HCEC 1CT (cell line): ENCODE measurements at regions not wholly inside any gene's neighbourhood (a gene's known extent, or its start where the extent isn't known, plus 50 kb on each side); places are given as distances from the start of the nearest gene placed in this dataset.
A peak's percentile ranks its signal among the peaks of the same experiment; 100 is the strongest.

Experiments
- DNase-seq: peaks from one replicate; pipeline ENCODE4 v3.0.0-alpha.2; 2017

GRCh38 chr12:53803194-53803593, 51.4 kb upstream of the CISTR start:
- no peak for DNase-seq

GRCh38 chr12:53803703-53804102, 51.9 kb upstream of the CISTR start:
- no peak for DNase-seq

DNA sequence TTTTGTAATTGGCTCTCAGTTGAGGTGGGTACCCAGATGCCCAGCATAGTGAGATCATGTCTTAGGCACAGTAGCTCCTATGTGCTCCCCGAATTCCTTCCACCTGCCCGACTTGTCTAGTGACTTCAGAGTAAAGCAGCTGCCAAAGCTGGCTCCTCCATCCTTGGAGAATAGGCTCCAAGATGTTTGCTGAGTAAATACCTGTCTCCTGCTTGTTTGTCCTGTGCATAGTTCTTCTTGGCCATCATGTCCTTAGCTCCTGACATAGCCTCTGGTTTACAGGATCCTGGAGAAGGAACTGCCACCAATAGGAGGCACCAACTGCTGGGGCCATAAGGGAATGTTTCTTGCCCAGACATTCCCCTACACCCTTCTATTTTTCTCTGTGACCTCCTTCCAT, 52.6 kb upstream of the CISTR start:
- no peak for DNase-seq

DNA sequence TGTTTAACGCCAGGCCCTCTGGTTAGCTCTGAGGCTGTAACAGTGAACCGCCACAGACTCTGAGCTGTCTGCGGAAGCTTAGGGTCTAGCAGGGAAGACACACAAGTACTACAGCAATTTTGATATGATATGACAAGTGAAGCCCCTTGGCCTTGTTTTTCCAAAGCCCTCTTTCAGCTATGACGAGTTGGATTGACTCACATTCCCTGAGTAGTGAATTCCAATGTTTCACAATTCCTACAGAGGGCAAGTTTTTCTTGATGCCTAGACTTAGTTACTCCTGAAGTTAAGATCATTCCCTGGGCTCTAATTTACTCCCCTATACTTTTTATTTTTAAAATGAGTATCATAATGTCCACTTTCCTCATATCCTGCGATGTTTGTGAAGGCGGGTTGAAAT, 53.3 kb upstream of the CISTR start:
- peak; percentile 68 for DNase-seq

GRCh38 chr12:53805791-53806190, 54.0 kb upstream of the CISTR start:
- DNase-seq: peak; percentile 56

DNA sequence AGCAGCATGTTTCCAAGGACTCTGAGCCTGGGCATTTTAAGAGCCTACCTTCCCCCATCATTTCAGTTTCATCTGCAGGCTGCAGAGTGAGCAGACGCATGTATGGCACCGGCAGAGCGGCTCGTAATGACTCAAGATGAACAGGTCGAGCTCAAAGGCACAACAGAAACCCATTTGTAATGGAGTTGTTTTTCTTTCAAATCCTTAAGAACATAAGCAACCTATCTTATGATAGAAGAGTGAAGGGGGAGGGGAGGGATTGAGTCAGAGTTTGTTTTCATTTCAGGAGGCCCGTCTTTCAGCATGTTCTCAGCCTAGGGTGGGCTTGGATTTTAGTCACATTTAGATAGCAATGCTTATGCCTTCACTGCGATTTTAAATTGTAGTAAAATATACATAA, 54.9 kb upstream of the CISTR start:
- peak; percentile 83 for DNase-seq

- no peak for DNase-seq
These were observed 55.6 kb upstream of the CISTR start for GRCh38 chr12:53807322-53807860.

GRCh38 chr12:53808023-53808705, 56.4 kb upstream of the CISTR start:
- no peak for DNase-seq

DNA sequence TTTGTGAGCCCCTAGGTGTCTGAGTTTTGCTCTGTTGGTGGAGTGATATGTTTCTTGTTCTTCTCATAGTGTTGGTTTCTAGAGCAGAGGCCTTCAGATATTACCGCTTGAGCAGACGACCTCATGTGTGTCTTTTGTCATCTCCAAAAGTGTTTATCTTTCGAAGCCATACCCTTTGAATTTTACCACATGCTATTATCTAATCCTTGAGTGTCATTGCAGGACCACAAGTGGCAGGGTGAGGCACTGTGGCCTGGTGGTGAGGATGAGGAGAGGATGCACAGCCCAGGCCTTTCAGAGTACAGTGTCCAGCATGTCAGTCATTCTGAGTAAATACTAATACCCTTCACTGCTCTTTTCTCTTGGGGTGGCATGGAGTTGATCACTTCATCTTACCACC, 57.2 kb upstream of the CISTR start:
- DNase-seq: no peak

DNA sequence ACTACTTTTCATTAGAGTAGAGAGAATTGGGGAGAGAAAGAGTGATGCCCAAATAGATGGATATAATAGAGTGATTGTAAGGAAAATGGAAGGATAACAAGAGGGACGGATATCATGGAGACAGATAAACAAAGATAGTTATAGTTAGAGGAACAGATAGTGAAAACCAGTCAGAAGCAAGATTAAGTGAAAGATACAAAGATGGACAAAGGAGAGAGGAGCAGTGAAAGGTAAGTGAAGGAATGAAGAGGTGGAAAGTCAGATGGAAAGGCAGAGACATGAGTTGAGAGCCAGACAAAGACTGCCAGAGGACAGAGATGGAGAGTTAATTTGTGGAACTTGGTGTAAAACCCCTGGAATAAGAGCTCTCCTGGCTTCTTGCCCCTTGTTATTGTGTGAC, 59.2 kb upstream of the CISTR start:
- DNase-seq: no peak

DNA sequence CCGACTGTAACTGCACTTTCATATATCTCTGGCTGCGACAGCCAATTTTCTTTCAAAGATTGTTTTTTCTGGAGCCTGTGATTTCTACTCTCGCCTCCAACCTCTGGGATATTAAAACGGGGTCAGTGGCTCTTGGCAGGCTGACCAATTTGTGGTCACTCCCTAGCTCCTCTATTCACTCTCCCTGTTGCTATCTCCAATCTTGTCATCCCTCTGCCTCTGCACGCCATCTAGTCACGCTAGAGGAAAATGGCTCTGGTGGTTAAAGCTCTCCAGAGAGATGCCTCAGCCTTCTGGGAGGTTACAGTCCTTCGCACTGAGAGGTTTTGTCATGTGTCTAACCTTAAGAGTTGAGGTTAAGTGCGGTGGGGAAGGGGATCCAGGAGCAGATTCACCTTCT, 59.8 kb upstream of the CISTR start:
- no peak for DNase-seq

GRCh38 chr12:53816360-53817020, 64.7 kb upstream of the CISTR start:
- no peak for DNase-seq

DNA sequence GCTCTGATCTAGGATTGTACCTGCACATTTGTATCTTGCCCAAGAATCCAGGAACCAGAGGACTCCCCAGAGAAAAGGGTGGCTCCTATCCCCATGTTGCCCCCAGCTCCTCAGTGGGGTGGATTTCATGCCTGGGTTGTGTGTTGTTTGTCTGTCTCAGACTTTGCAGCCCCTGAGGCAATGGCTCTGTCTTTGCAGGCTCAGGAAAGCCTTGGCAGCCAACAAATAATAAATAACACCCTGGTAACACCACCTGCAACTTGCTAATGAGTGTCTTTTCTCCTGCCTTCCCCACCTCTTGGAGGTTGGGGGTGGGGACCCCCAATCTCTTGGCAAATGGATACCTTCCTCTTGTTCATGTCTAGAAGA, 65.2 kb upstream of the CISTR start:
- no peak for DNase-seq

GRCh38 chr12:53820514-53821306, 68.9 kb upstream of the CISTR start:
- peak; percentile 88 for DNase-seq

GRCh38 chr12:53824001-53824712, 72.4 kb upstream of the CISTR start:
- no peak for DNase-seq

- DNase-seq: peak; percentile 73
These were observed 73.7 kb upstream of the CISTR start for GRCh38 chr12:53825246-53826081.

DNA sequence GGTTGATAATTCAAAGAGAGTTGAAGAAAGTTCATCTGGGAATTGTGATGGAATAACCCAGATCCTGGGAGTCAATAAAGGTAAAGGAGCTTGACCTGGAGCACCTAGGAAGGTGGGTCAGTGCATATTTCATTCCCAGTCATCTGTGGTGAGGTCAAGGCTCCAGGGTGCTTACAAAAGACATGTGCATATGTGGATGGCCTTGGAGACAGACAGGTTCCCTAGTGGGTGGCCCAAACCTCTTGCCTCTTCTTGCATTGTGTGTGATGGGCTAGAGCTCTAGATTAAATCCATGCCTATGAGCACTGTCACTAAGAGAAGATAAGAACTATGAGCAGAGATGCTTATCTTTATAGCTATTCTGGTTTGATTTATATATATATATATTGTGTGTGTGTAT, 75.5 kb upstream of the CISTR start:
- DNase-seq: no peak

GRCh38 chr12:53828598-53828997, 76.8 kb upstream of the CISTR start:
- no peak for DNase-seq

- DNase-seq: no peak
These were observed 77.5 kb upstream of the CISTR start for GRCh38 chr12:53829130-53829819.

- DNase-seq: no peak
These were observed 78.9 kb upstream of the CISTR start for GRCh38 chr12:53830631-53831030.

DNA sequence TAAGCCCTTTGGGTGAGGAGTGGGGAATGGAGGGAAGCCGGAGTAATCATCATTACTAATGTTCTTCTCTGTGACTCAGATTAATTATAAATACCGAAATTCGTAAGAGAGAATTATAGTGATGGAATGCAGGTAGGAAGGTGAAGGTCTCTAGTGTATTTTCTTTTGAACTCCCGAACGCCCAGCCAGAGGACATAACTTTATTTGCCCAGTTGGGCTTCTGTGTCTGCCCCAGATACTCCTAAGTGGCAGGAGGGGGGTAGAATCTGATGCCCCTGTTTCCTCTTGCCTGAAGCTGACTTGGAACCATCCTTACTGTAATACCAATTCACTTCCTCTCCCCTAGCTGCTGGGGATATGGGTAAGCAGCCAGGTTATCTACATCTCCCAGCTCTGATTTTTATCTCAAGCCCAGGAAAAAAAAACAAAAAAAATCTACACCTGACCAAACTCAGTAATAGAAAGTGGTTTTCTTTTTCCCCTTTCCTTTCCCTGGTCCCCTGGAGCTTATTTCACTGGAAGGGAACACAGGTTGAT, 84.4 kb upstream of the CISTR start:
- no peak for DNase-seq
